GM03348 (cell line): ENCODE measurements at regions not wholly inside any gene's neighbourhood (a gene's known extent, or its start where the extent isn't known, plus 50 kb on each side); places are given as distances from the start of the nearest gene placed in this dataset.

Experiments used
- DNase-seq: peaks from one replicate; pipeline ENCODE4 v3.0.0; 2012; ENCODE audit warnings: low spot score

GRCh38 chr13:97631158-97631557 lies 197.2 kb downstream of the RAP2A start:
- DNase-seq = no peak

- DNase-seq = no peak
These were observed 205.3 kb downstream of the RAP2A start for GRCh38 chr13:97639236-97639635.

- no peak for DNase-seq
These were observed 206.3 kb downstream of the RAP2A start for GRCh38 chr13:97640268-97640667.

GRCh38 chr13:97648171-97648880 lies 214.4 kb downstream of the RAP2A start:
- no peak for DNase-seq

- DNase-seq = no peak
These were observed 214.9 kb downstream of the RAP2A start for GRCh38 chr13:97648881-97649224.

- DNase-seq = peak; percentile 10
These were observed 219.6 kb downstream of the RAP2A start for GRCh38 chr13:97653443-97654140.

GRCh38 chr13:97654236-97654635 lies 220.3 kb downstream of the RAP2A start:
- no peak for DNase-seq

- no peak for DNase-seq
These were observed 224.6 kb downstream of the RAP2A start for GRCh38 chr13:97658556-97658955.

- peak; percentile 7 for DNase-seq
These were observed 225.6 kb downstream of the RAP2A start for GRCh38 chr13:97659602-97660001.

- no peak for DNase-seq
These were observed 226.8 kb downstream of the RAP2A start for GRCh38 chr13:97660594-97661260.

- no peak for DNase-seq
These were observed 252.6 kb downstream of the RAP2A start for GRCh38 chr13:97686594-97686993.

GRCh38 chr13:97692628-97693027 lies 258.7 kb downstream of the RAP2A start:
- DNase-seq = no peak

GRCh38 chr13:97695684-97696083 lies 257.8 kb upstream of the IPO5 start:
- no peak for DNase-seq

GRCh38 chr13:97696921-97697320 lies 256.6 kb upstream of the IPO5 start:
- no peak for DNase-seq

GRCh38 chr13:97700306-97700848 lies 253.1 kb upstream of the IPO5 start:
- DNase-seq = no peak

- DNase-seq = no peak
These were observed 250.9 kb upstream of the IPO5 start for GRCh38 chr13:97702614-97703013.

GRCh38 chr13:97710797-97711196 lies 242.7 kb upstream of the IPO5 start:
- no peak for DNase-seq

- no peak for DNase-seq
These were observed 240.7 kb upstream of the IPO5 start for GRCh38 chr13:97712770-97713169.

- no peak for DNase-seq
These were observed 237.7 kb upstream of the IPO5 start for GRCh38 chr13:97715763-97716162.

- no peak for DNase-seq
These were observed 236.7 kb upstream of the IPO5 start for GRCh38 chr13:97716746-97717145.

GRCh38 chr13:97719736-97720135 lies 233.7 kb upstream of the IPO5 start:
- no peak for DNase-seq

GRCh38 chr13:97720896-97721295 lies 232.6 kb upstream of the IPO5 start:
- DNase-seq = no peak

- no peak for DNase-seq
These were observed 229.8 kb upstream of the IPO5 start for GRCh38 chr13:97723655-97724054.
